Gastroesophageal sphincter (tissue), 4 donors: ENCODE measurements at regions not wholly inside any gene's neighbourhood (a gene's known extent, or its start where the extent isn't known, plus 50 kb on each side); places are given as distances from the start of the nearest gene placed in this dataset.

Experiments
- ATAC-seq: fragments of 150-250 bp; one replicate; pipeline ENCODE4 v1.9.1; 2016; ENCODE audit warnings: mild to moderate bottlenecking, moderate library complexity
- H3K27ac ChIP-seq, 4 donors: fragments of 200-600 bp; sonication (generic) in 3 of 4; 1 replicate in 3 of 4; 2 replicates in 1 of 4; pipeline ENCODE4 v1.5.1; 2016 to 2019
- H3K27me3 ChIP-seq: fragments of 200-600 bp; sonication (generic); one replicate; pipeline ENCODE4 v1.5.1; 2019
- H3K36me3 ChIP-seq, 2 donors: fragments of 200-600 bp; sonication (generic); one replicate each; pipeline ENCODE4 v1.5.1; 2019; ENCODE audit warnings: control low read depth in 1 of 2
- H3K4me1 ChIP-seq, 3 donors: fragments of 200-600 bp; sonication (generic); 1 replicate in 2 of 3; 2 replicates in 1 of 3; pipeline ENCODE4 v1.5.1; 2016 to 2019; ENCODE audit warnings: control low read depth in 2 of 3
- H3K4me3 ChIP-seq, 2 donors: fragments of 200-600 bp; sonication (generic); one replicate each; pipeline ENCODE4 v1.5.1; 2019; ENCODE audit warnings: mild to moderate bottlenecking in 1 of 2, moderate library complexity in 1 of 2
- H3K9me3 ChIP-seq, 3 donors: fragments of 200-600 bp; sonication (generic); one replicate each; pipeline ENCODE4 v1.5.1; 2017 to 2019; ENCODE audit warnings: control low read depth in 2 of 3
- EP300 ChIP-seq: sonication (generic); formaldehyde crosslinking; IDR thresholded peaks from one replicate; pipeline ENCODE4 v1.6.1; 2017; ENCODE audit warnings: antibody characterized with exemption, mild to moderate bottlenecking
- POLR2A ChIP-seq, 2 donors: fragments of 450-650 bp; IDR thresholded peaks; one replicate each; pipeline ENCODE4 v1.6.1; 2017; ENCODE audit warnings: antibody characterized with exemption in 2 of 2, mild to moderate bottlenecking in 2 of 2, moderate library complexity in 1 of 2
- POLR2AphosphoS5 ChIP-seq: sonication (generic); formaldehyde crosslinking; IDR thresholded peaks from one replicate; pipeline ENCODE4 v1.6.1; 2017; ENCODE audit warnings: antibody characterized with exemption
- WGBS, 2 donors: methylation state at CpG; one replicate each; pipeline ENCODE4 v1.1.5; 2018; ENCODE audit warnings: low coverage in 1 of 2; 5-methylcytosine and 5-hydroxymethylcytosine counted together
- TF ChIP-seq, protein P1 (sequence below), 4 experiments: fragments of 200-600 bp in 2 of 4; fragments of 450-650 bp in 2 of 4; sonication (generic) in 1 of 4; IDR thresholded peaks; one replicate each; pipeline ENCODE4 v1.5.1; 2017 to 2019; ENCODE audit warnings: antibody characterized with exemption in 4 of 4, mild to moderate bottlenecking in 2 of 4, moderate library complexity in 2 of 4

DNA sequence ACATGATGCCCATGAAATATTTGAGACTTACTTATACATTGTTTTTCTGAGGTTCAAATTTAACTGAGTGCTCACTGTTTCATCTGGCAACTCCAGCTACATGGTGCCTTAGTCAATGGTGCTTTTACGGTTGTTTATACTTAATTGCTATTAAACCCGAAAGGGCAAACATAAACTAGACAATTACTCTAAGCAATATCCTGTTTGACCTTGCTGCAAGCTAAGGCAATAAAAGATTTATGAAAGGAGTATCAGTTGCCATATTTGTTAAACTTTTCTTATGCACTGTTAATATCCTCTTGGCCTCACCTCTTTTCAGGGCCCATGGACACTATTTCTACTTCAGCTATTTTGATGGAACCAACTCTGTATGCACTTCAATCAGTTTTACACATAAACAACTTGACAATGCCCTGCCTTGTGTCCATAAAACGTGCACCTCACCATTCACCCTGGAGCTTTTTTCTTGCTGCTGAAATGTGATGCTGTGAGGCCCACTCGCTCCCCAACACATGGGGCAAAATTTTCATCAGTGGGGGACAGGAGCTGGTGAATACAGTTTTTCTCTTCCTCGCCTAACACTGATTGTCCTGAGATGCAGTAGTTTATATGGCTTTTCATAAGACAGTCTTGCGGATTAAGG is 64.1 kb upstream of the HIF1A start:
- no peaks in the 10 kb centered on the region for H3K36me3 ChIP-seq
- TF ChIP-seq POLR2A (IDR thresholded peaks at IDR 0.05) (no peak), EP300 (no peak), POLR2AphosphoS5 (no peak)
- TF ChIP-seq, protein P1, sequence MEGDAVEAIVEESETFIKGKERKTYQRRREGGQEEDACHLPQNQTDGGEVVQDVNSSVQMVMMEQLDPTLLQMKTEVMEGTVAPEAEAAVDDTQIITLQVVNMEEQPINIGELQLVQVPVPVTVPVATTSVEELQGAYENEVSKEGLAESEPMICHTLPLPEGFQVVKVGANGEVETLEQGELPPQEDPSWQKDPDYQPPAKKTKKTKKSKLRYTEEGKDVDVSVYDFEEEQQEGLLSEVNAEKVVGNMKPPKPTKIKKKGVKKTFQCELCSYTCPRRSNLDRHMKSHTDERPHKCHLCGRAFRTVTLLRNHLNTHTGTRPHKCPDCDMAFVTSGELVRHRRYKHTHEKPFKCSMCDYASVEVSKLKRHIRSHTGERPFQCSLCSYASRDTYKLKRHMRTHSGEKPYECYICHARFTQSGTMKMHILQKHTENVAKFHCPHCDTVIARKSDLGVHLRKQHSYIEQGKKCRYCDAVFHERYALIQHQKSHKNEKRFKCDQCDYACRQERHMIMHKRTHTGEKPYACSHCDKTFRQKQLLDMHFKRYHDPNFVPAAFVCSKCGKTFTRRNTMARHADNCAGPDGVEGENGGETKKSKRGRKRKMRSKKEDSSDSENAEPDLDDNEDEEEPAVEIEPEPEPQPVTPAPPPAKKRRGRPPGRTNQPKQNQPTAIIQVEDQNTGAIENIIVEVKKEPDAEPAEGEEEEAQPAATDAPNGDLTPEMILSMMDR (IDR thresholded peaks at IDR 0.05): no peak
- no peak for ATAC-seq
- no peaks in the 10 kb centered on the region for H3K27me3 ChIP-seq
- H3K4me3 ChIP-seq: no peak overlapping the region
- no peak overlapping the region for H3K27ac ChIP-seq
- 71 to 77% methylated on average over 2 to 6 of the region's 6 CpGs for WGBS, 2 donors
- peaks cover 0 to 3% (median 0%) of the 10 kb centered on the region in 3 donors for H3K4me1 ChIP-seq
- H3K9me3 ChIP-seq: no peaks in the 10 kb centered on the region

DNA sequence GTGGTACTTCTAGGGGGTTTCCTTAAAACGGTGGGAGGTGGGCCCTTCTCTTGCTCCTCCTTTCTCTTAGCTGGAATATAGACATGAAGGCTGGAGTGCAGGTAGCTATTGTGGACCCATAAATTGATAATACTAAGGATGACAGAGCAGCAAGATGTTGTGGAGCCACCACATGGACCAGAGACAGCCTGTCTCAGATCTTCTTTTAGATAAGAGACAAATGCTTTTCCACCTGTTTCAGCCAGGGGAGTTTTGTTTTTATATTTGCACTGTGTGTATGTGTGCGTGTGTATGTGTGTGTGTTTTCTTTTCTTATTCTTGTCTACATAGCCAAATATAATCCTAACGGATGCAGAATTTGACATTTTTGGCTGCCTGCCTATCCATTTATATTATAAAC is 62.9 kb upstream of the HIF1A start:
- H3K4me1 ChIP-seq: peaks cover 0 to 3% (median 0%) of the 10 kb centered on the region in 3 donors
- H3K36me3 ChIP-seq: no peaks in the 10 kb centered on the region
- H3K4me3 ChIP-seq: no peak overlapping the region
- TF ChIP-seq, protein P1 (IDR thresholded peaks at IDR 0.05): no peak
- no peak for TF ChIP-seq EP300
- TF ChIP-seq POLR2AphosphoS5: no peak
- no peak for TF ChIP-seq POLR2A (IDR thresholded peaks at IDR 0.05)
- no peaks in the 10 kb centered on the region for H3K9me3 ChIP-seq
- no peak overlapping the region for H3K27ac ChIP-seq
- no peak for ATAC-seq
- H3K27me3 ChIP-seq: no peaks in the 10 kb centered on the region
- 90 to 94% methylated on average over 2 to 3 of the region's 3 CpGs for WGBS, 2 donors

GRCh38 chr14:61632807-61633206 is 62.5 kb upstream of the HIF1A start:
- Histone ChIP-seq H3K27me3 (no peaks in the 10 kb centered on the region), H3K4me3 (no peak overlapping the region), H3K36me3 (no peaks in the 10 kb centered on the region), H3K4me1 (peaks cover 0 to 3% (median 0%) of the 10 kb centered on the region in 3 donors), H3K27ac (no peak overlapping the region), H3K9me3 (no peaks in the 10 kb centered on the region)
- no peak for ATAC-seq
- WGBS, 2 donors: 40 to 64% methylated on average over 1 of the region's 1 CpG
- TF ChIP-seq POLR2AphosphoS5 (no peak), POLR2A (IDR thresholded peaks at IDR 0.05) (no peak), EP300 (no peak)
- TF ChIP-seq, protein P1 (IDR thresholded peaks at IDR 0.05): no peak

DNA sequence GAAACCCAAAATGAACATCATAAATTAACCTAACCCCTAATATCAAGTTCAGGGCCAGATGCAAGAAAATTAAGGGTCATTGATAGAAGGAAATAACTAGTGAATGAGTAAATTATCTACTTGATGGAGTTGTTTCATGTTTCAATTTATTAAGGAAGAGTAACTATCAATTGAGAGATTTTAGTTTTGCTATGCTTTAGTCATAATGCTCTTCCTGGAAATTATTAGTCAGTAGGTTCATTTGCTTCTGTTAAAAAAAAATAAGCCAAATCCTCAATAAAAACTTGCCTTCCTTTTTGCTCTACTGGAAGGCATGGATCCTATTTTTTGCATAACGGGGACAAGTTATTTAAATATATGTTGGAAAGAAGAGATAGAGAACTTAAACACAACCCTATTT is 59.0 kb upstream of the HIF1A start:
- Histone ChIP-seq H3K27ac (no peak overlapping the region), H3K36me3 (no peaks in the 10 kb centered on the region), H3K9me3 (no peaks in the 10 kb centered on the region), H3K4me3 (no peak overlapping the region), H3K27me3 (no peaks in the 10 kb centered on the region), H3K4me1 (peaks cover 0 to 11% (median 0%) of the 10 kb centered on the region in 3 donors)
- TF ChIP-seq, protein P1 (IDR thresholded peaks at IDR 0.05): no peak
- TF ChIP-seq EP300 (no peak), POLR2A (IDR thresholded peaks at IDR 0.05) (no peak), POLR2AphosphoS5 (no peak)
- 71 to 100% methylated on average over 1 of the region's 1 CpG for WGBS, 2 donors
- ATAC-seq: no peak

GRCh38 chr14:61636779-61637178 is 58.5 kb upstream of the HIF1A start:
- Histone ChIP-seq H3K36me3 (no peaks in the 10 kb centered on the region), H3K9me3 (no peaks in the 10 kb centered on the region), H3K4me3 (no peak overlapping the region), H3K27ac (no peak overlapping the region), H3K4me1 (peaks cover 0 to 16% (median 0%) of the 10 kb centered on the region in 3 donors), H3K27me3 (no peaks in the 10 kb centered on the region)
- no peak for ATAC-seq
- TF ChIP-seq, protein P1 (IDR thresholded peaks at IDR 0.05): no peak
- no peak for TF ChIP-seq POLR2AphosphoS5
- no peak for TF ChIP-seq EP300
- no peak for TF ChIP-seq POLR2A (IDR thresholded peaks at IDR 0.05)
- 94 to 100% methylated on average over 3 of the region's 3 CpGs for WGBS, 2 donors
